ENCODE measurements at regions not wholly inside any gene's neighbourhood (a gene's known extent, or its start where the extent isn't known, plus 50 kb on each side); places are given as distances from the start of the nearest gene placed in this dataset.

- TF ChIP-seq CTCF (IDR thresholded peaks at IDR 0.05; ENCODE audit: insufficient read depth, low read depth, low read length) = no peak
- DNase-seq (ENCODE audit: low read depth) = no peak
- H3K4me3 ChIP-seq (ENCODE audit: low read depth, low read length) = no peak overlapping the region
These were observed 80.2 kb upstream of the GADD45A start for GRCh38 chr1:67604778-67605177.

- H3K4me3 ChIP-seq (ENCODE audit: low read depth, low read length) = no peak overlapping the region
- no peak for TF ChIP-seq CTCF (IDR thresholded peaks at IDR 0.05; ENCODE audit: insufficient read depth, low read depth, low read length)
- no peak for DNase-seq (ENCODE audit: low read depth)
These were observed 79.7 kb upstream of the GADD45A start for GRCh38 chr1:67605209-67605780.

GRCh38 chr1:67607286-67607685, 77.7 kb upstream of the GADD45A start:
- TF ChIP-seq CTCF (IDR thresholded peaks at IDR 0.05; ENCODE audit: insufficient read depth, low read depth, low read length) = no peak
- DNase-seq (ENCODE audit: low read depth) = no peak
- no peak overlapping the region for H3K4me3 ChIP-seq (ENCODE audit: low read depth, low read length)

- no peak for TF ChIP-seq CTCF (IDR thresholded peaks at IDR 0.05; ENCODE audit: insufficient read depth, low read depth, low read length)
- no peak for DNase-seq (ENCODE audit: low read depth)
- no peak overlapping the region for H3K4me3 ChIP-seq (ENCODE audit: low read depth, low read length)
These were observed 77.3 kb upstream of the GADD45A start for GRCh38 chr1:67607699-67608098.

- peak; percentile 60 for DNase-seq (ENCODE audit: low read depth)
- no peak for TF ChIP-seq CTCF (IDR thresholded peaks at IDR 0.05; ENCODE audit: insufficient read depth, low read depth, low read length)
- no peak overlapping the region for H3K4me3 ChIP-seq (ENCODE audit: low read depth, low read length)
These were observed 76.1 kb upstream of the GADD45A start for GRCh38 chr1:67608661-67609576.

- DNase-seq (ENCODE audit: low read depth) = no peak
- TF ChIP-seq CTCF (IDR thresholded peaks at IDR 0.05; ENCODE audit: insufficient read depth, low read depth, low read length) = no peak
- no peak overlapping the region for H3K4me3 ChIP-seq (ENCODE audit: low read depth, low read length)
These were observed 75.2 kb upstream of the GADD45A start for GRCh38 chr1:67609577-67610341.
